ENCODE measurements at regions not wholly inside any gene's neighbourhood (a gene's known extent, or its start where the extent isn't known, plus 50 kb on each side); places are given as distances from the start of the nearest gene placed in this dataset.

GRCh38 chr7:4450483-4450882 is 231.6 kb upstream of the FOXK1 start:
- Histone ChIP-seq H3K4me2 (ENCODE audit: low read length) (no peak overlapping the region), H4K20me1 (ENCODE audit: insufficient read depth, low read length) (no peaks in the 10 kb centered on the region), H3K4me1 (ENCODE audit: insufficient read depth, low read length, poor library complexity, severe bottlenecking) (no peaks in the 10 kb centered on the region), H3K79me2 (ENCODE audit: insufficient read depth, low read depth, low read length) (no peaks in the 10 kb centered on the region), H3K4me3 (ENCODE audit: low read depth, low read length, poor library complexity, severe bottlenecking) (no peak overlapping the region), H3K27ac (ENCODE audit: low read depth, low read length, poor library complexity, severe bottlenecking) (no peak overlapping the region), H3K36me3 (ENCODE audit: insufficient read depth, low read length) (no peaks in the 10 kb centered on the region), H2AFZ (ENCODE audit: low read length) (no peak overlapping the region), H3K9me2 (ENCODE audit: insufficient read depth, low read length) (no peaks in the 10 kb centered on the region), H3K9me3 (ENCODE audit: low read length) (no peaks in the 10 kb centered on the region)
- ChIA-PET POLR2A (no interaction called here), CTCF (ENCODE audit: unreplicated experiment) (no interaction called here)
- TF ChIP-seq EZH2phosphoT487 (IDR thresholded peaks at IDR 0.05; ENCODE audit: borderline replicate concordance, low read depth, low read length), result no peak
- TF ChIP-seq, protein P1, sequence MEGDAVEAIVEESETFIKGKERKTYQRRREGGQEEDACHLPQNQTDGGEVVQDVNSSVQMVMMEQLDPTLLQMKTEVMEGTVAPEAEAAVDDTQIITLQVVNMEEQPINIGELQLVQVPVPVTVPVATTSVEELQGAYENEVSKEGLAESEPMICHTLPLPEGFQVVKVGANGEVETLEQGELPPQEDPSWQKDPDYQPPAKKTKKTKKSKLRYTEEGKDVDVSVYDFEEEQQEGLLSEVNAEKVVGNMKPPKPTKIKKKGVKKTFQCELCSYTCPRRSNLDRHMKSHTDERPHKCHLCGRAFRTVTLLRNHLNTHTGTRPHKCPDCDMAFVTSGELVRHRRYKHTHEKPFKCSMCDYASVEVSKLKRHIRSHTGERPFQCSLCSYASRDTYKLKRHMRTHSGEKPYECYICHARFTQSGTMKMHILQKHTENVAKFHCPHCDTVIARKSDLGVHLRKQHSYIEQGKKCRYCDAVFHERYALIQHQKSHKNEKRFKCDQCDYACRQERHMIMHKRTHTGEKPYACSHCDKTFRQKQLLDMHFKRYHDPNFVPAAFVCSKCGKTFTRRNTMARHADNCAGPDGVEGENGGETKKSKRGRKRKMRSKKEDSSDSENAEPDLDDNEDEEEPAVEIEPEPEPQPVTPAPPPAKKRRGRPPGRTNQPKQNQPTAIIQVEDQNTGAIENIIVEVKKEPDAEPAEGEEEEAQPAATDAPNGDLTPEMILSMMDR (conservative IDR thresholded peaks at IDR 0.05; ENCODE audit: low read length), result no peak
- DNase-seq (ENCODE audit: low spot score), result no peak
- intact Hi-C loops (cut with micrococcal nuclease; ENCODE audit: unreplicated experiment), result no loop called here
- no TSS peak for BruUV-seq (replicated peaks)

- intact Hi-C loops (cut with micrococcal nuclease; ENCODE audit: unreplicated experiment), result no loop called here
- ChIA-PET POLR2A (no interaction called here), CTCF (ENCODE audit: unreplicated experiment) (no interaction called here)
- H2AFZ ChIP-seq (ENCODE audit: low read length), result no peak overlapping the region
- no peaks in the 10 kb centered on the region for H4K20me1 ChIP-seq (ENCODE audit: insufficient read depth, low read length)
- H3K9me2 ChIP-seq (ENCODE audit: insufficient read depth, low read length), result no peaks in the 10 kb centered on the region
- no TSS peak for BruUV-seq (replicated peaks)
- no peaks in the 10 kb centered on the region for H3K36me3 ChIP-seq (ENCODE audit: insufficient read depth, low read length)
- TF ChIP-seq, protein P1 (conservative IDR thresholded peaks at IDR 0.05; ENCODE audit: low read length), result no peak
- TF ChIP-seq EZH2phosphoT487 (IDR thresholded peaks at IDR 0.05; ENCODE audit: borderline replicate concordance, low read depth, low read length), result no peak
- H3K79me2 ChIP-seq (ENCODE audit: insufficient read depth, low read depth, low read length), result no peaks in the 10 kb centered on the region
- no peaks in the 10 kb centered on the region for H3K4me1 ChIP-seq (ENCODE audit: insufficient read depth, low read length, poor library complexity, severe bottlenecking)
- no peak overlapping the region for H3K4me2 ChIP-seq (ENCODE audit: low read length)
- no peak for DNase-seq (ENCODE audit: low spot score)
- H3K4me3 ChIP-seq (ENCODE audit: low read depth, low read length, poor library complexity, severe bottlenecking), result no peak overlapping the region
- no peaks in the 10 kb centered on the region for H3K9me3 ChIP-seq (ENCODE audit: low read length)
- no peak overlapping the region for H3K27ac ChIP-seq (ENCODE audit: low read depth, low read length, poor library complexity, severe bottlenecking)
Measured at GRCh38 chr7:4460597-4460996, 221.5 kb upstream of the FOXK1 start.

DNA sequence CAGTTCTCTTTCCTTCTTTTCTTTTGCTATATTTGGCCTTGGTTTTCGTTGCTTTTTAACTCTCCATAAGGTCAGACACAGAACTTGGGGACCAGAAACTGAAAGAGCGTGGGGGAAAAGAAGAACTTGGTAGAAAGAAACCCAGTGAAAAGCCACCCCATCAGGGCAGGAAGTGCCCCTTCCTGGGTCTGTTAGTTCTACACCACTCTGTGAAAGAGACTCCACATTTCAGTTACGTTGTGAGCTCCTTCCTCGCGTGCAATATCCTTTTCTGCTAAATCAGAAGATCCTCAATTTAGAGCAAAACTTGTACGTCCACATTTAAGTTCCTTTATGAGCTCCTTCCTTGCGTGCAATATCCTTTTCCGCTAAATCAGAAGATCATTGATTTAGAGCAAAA is 220.6 kb upstream of the FOXK1 start:
- H4K20me1 ChIP-seq (ENCODE audit: insufficient read depth, low read length), result no peaks in the 10 kb centered on the region
- H3K4me3 ChIP-seq (ENCODE audit: low read depth, low read length, poor library complexity, severe bottlenecking), result no peak overlapping the region
- no peak overlapping the region for H2AFZ ChIP-seq (ENCODE audit: low read length)
- no peak overlapping the region for H3K4me2 ChIP-seq (ENCODE audit: low read length)
- no peak for DNase-seq (ENCODE audit: low spot score)
- no peaks in the 10 kb centered on the region for H3K9me2 ChIP-seq (ENCODE audit: insufficient read depth, low read length)
- H3K9me3 ChIP-seq (ENCODE audit: low read length), result no peaks in the 10 kb centered on the region
- H3K36me3 ChIP-seq (ENCODE audit: insufficient read depth, low read length), result no peaks in the 10 kb centered on the region
- CTCF ChIA-PET (ENCODE audit: unreplicated experiment), result no interaction called here
- no TSS peak for BruUV-seq (replicated peaks)
- H3K79me2 ChIP-seq (ENCODE audit: insufficient read depth, low read depth, low read length), result no peaks in the 10 kb centered on the region
- H3K4me1 ChIP-seq (ENCODE audit: insufficient read depth, low read length, poor library complexity, severe bottlenecking), result no peaks in the 10 kb centered on the region
- intact Hi-C loops (cut with micrococcal nuclease; ENCODE audit: unreplicated experiment), result no loop called here
- H3K27ac ChIP-seq (ENCODE audit: low read depth, low read length, poor library complexity, severe bottlenecking), result no peak overlapping the region
- TF ChIP-seq, protein P1 (conservative IDR thresholded peaks at IDR 0.05; ENCODE audit: low read length), result no peak
- TF ChIP-seq EZH2phosphoT487 (IDR thresholded peaks at IDR 0.05; ENCODE audit: borderline replicate concordance, low read depth, low read length), result no peak
- POLR2A ChIA-PET, result no interaction called here
